Suprapubic skin (tissue), 4 donors: ENCODE measurements at regions not wholly inside any gene's neighbourhood (a gene's known extent, or its start where the extent isn't known, plus 50 kb on each side); places are given as distances from the start of the nearest gene placed in this dataset.

Experiments
- DNase-seq, 2 donors: peaks; one replicate each; pipeline ENCODE4 v3.0.0-alpha.2; 2019; ENCODE audit warnings: low spot score in 2 of 2
- H3K27ac ChIP-seq: fragments of 200-600 bp; sonication (generic); one replicate; pipeline ENCODE4 v1.5.1; 2019
- H3K27me3 ChIP-seq: fragments of 200-600 bp; sonication (generic); one replicate; pipeline ENCODE4 v1.5.1; 2019
- H3K36me3 ChIP-seq: fragments of 200-600 bp; sonication (generic); one replicate; pipeline ENCODE4 v1.5.1; 2019
- H3K4me1 ChIP-seq: fragments of 200-600 bp; sonication (generic); one replicate; pipeline ENCODE4 v1.5.1; 2019
- H3K4me3 ChIP-seq: fragments of 200-600 bp; sonication (generic); one replicate; pipeline ENCODE4 v1.5.1; 2019; ENCODE audit warnings: mild to moderate bottlenecking
- H3K9me3 ChIP-seq: fragments of 200-600 bp; sonication (generic); one replicate; pipeline ENCODE4 v1.5.1; 2019
- CTCF ChIP-seq, 2 donors: fragments of 200-600 bp in 1 of 2; fragments of 450-650 bp in 1 of 2; sonication (generic) in 1 of 2; IDR thresholded peaks; one replicate each; pipeline ENCODE4 v1.5.1; 2016 to 2019; ENCODE audit warnings: antibody characterized with exemption in 2 of 2, mild to moderate bottlenecking in 1 of 2, moderate library complexity in 1 of 2
- EP300 ChIP-seq: sonication (generic); formaldehyde crosslinking; IDR thresholded peaks from one replicate; pipeline ENCODE4 v1.6.1; 2017; ENCODE audit warnings: antibody characterized with exemption
- POLR2A ChIP-seq, 2 donors: fragments of 450-650 bp; IDR thresholded peaks; one replicate each; pipeline ENCODE4 v1.6.1; 2017; ENCODE audit warnings: antibody characterized with exemption in 2 of 2, mild to moderate bottlenecking in 2 of 2, moderate library complexity in 2 of 2
- POLR2AphosphoS5 ChIP-seq, 3 donors: sonication (generic); formaldehyde crosslinking; IDR thresholded peaks; one replicate each; pipeline ENCODE4 v1.6.1; 2017; ENCODE audit warnings: antibody characterized with exemption in 3 of 3
- WGBS: methylation state at CpG from one replicate; pipeline ENCODE4 v1.1.5; 2018; 5-methylcytosine and 5-hydroxymethylcytosine counted together

DNA sequence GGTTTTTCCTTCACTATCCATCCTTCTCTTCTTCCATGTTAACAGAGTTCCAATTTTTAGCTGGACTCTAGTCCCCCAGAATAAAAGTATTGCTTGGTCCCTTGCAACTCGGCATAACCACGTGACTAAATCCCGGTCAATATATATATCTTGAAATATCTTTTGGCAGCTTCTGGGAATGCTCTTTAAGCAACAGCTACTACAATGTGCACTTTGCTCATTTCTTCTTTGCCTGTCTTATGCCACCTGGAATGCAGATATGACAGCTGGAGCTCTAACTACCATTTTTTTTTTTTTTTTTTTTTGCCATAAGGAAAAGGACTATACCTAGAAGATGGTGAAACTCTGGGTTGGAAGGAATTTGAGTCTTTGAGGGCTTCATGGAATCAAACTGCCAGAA lies 82.6 kb downstream of the GCNT4 start:
- DNase-seq: no peak
- Histone ChIP-seq H3K9me3 (no peaks in the 10 kb centered on the region), H3K27me3 (no peaks in the 10 kb centered on the region), H3K27ac (no peak overlapping the region), H3K4me1 (no peaks in the 10 kb centered on the region), H3K4me3 (no peak overlapping the region), H3K36me3 (no peaks in the 10 kb centered on the region)
- no peak for TF ChIP-seq CTCF (IDR thresholded peaks at IDR 0.05)
- no peak for TF ChIP-seq POLR2AphosphoS5 (IDR thresholded peaks at IDR 0.05)
- 83% methylated on average over 3 of the region's 3 CpGs for WGBS

- H3K4me3 ChIP-seq: no peak overlapping the region
- no peaks in the 10 kb centered on the region for H3K9me3 ChIP-seq
- no peak for DNase-seq
- TF ChIP-seq CTCF (IDR thresholded peaks at IDR 0.05) (no peak), POLR2AphosphoS5 (IDR thresholded peaks at IDR 0.05) (no peak), POLR2A (IDR thresholded peaks at IDR 0.05) (no peak), EP300 (no peak)
- no peaks in the 10 kb centered on the region for H3K4me1 ChIP-seq
- H3K36me3 ChIP-seq: no peaks in the 10 kb centered on the region
- no peaks in the 10 kb centered on the region for H3K27me3 ChIP-seq
- 88% methylated on average over 6 of the region's 6 CpGs for WGBS
- no peak overlapping the region for H3K27ac ChIP-seq
These were observed 86.0 kb downstream of the GCNT4 start for GRCh38 chr5:74966141-74967026.

DNA sequence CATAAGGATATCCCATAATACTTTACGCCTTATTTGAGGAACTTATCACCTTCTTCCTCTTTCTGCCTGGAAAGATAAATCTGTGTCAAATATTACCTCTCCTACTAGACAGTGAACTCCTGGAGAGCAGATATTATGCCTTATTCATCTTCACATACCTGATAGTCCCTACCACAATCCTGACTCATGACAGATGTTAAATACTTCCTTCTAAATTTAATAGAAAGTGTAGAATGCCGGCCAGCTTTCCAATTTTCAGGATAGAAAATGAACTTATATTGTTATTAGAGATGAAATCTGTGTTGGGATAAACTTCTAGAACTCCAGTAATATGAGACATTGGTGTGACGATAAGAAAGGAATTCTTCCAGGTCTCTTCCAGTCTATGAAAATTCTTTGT lies 89.0 kb downstream of the GCNT4 start:
- H3K27ac ChIP-seq: no peak overlapping the region
- WGBS: 59% methylated on average over 3 of the region's 3 CpGs
- H3K4me1 ChIP-seq: no peaks in the 10 kb centered on the region
- H3K4me3 ChIP-seq: no peak overlapping the region
- no peaks in the 10 kb centered on the region for H3K27me3 ChIP-seq
- no peak for DNase-seq
- no peaks in the 10 kb centered on the region for H3K36me3 ChIP-seq
- no peak for TF ChIP-seq POLR2AphosphoS5 (IDR thresholded peaks at IDR 0.05)
- TF ChIP-seq EP300: no peak
- no peak for TF ChIP-seq CTCF (IDR thresholded peaks at IDR 0.05)
- no peak for TF ChIP-seq POLR2A (IDR thresholded peaks at IDR 0.05)
- no peaks in the 10 kb centered on the region for H3K9me3 ChIP-seq

DNA sequence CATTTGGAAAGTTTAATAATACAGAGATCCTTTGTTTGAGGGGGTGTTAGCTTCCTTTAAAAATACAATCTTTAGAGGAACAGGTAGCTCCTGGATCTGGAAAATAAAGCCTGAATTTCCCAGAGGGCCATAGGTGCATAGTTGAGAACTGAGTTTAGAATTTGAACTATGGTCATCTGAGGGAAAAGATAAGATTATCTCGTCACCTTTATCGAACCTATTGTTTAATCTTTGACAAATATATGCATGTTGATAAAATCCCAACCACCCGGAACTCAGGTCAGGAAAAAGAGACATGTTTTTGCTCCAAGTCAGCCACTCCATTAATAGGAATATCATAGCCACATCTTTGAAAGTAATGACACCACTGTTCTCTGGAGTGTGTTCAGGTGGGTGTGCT lies 91.7 kb upstream of the FAM169A start:
- no peaks in the 10 kb centered on the region for H3K9me3 ChIP-seq
- DNase-seq: no peak
- H3K27me3 ChIP-seq: no peaks in the 10 kb centered on the region
- 94% methylated on average over 3 of the region's 3 CpGs for WGBS
- no peak overlapping the region for H3K4me3 ChIP-seq
- H3K36me3 ChIP-seq: no peaks in the 10 kb centered on the region
- peaks cover 4% of the 10 kb centered on the region for H3K4me1 ChIP-seq
- no peak overlapping the region for H3K27ac ChIP-seq
- TF ChIP-seq CTCF (IDR thresholded peaks at IDR 0.05): no peak

DNA sequence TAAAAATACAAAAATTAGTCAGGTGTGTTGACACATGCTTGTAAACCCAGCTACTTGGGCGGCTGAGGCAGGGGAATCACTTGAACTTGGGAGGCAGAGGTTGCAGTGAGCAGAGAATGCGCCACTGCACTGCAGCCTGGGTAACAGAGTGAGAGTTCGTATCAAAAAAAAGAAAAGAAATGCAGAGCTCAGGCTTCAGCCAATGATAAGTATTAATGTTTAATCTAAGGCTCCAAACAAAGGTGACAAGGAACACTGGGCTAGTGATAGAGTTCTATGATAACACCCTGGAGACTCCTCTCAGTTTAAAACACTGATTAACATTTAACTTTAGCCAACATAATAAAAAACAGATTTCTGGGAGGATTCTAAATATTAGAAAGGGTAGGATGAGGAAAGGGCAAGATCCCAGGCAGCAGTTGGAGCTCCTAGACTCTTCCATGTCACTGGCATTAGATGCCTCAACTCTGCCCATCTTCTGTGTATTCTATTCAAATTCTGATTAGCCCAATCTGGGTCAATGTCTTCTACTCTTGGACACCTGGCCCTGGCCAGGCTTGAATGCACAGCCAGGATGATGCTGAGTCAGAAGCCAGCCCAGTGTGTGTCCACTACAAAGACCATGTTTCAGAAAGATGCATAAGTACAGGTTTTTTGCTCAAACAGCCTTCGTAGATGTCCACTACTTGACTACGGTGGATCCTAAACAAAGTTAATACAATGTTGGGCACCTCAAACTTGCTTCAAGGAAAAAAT lies 91.0 kb upstream of the FAM169A start:
- Histone ChIP-seq H3K27ac (no peak overlapping the region), H3K27me3 (no peaks in the 10 kb centered on the region), H3K9me3 (no peaks in the 10 kb centered on the region), H3K36me3 (no peaks in the 10 kb centered on the region), H3K4me1 (peaks cover 4% of the 10 kb centered on the region), H3K4me3 (no peak overlapping the region)
- DNase-seq: no peak
- TF ChIP-seq POLR2A (IDR thresholded peaks at IDR 0.05) (no peak), CTCF (IDR thresholded peaks at IDR 0.05) (no peak), POLR2AphosphoS5 (IDR thresholded peaks at IDR 0.05) (no peak), EP300 (no peak)
- WGBS: 96% methylated on average over 5 of the region's 5 CpGs
